GM21737 (cell line): ENCODE measurements at regions not wholly inside any gene's neighbourhood (a gene's known extent, or its start where the extent isn't known, plus 50 kb on each side); places are given as distances from the start of the nearest gene placed in this dataset.
"Not testable (repeated sequence)": the region's sequence is repeated elsewhere in the genome, so short reads cannot be mapped to it uniquely, and the experiment has no call there.

Experiments used
- ATAC-seq: cut with Tn5 transposase; IDR thresholded peaks from one replicate; pipeline ENCODE4 v1.9.1; 2021; ENCODE audit warnings: mild to moderate bottlenecking, moderate library complexity; ENCODE audit not compliant: unreplicated experiment

DNA sequence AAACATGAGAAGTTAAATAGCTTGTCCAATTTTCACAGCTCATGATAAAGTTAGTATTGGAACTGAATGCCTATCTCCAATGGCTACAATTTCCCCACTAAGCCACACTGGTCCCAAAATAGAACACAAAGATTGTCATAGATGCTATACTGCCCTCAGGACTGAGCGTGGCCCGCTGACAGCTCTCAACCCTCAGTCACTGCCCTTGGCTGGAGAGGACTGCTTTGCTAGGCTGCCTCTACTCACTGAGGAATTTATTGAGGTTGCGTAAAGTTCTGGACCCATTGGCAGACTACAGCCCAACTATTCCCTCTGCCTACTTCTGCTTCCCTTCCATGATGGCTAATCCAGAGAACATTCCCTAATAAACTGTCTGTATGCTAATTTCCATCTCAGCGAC lies 165.5 kb upstream of the BET1 start:
- ATAC-seq: no peak

DNA sequence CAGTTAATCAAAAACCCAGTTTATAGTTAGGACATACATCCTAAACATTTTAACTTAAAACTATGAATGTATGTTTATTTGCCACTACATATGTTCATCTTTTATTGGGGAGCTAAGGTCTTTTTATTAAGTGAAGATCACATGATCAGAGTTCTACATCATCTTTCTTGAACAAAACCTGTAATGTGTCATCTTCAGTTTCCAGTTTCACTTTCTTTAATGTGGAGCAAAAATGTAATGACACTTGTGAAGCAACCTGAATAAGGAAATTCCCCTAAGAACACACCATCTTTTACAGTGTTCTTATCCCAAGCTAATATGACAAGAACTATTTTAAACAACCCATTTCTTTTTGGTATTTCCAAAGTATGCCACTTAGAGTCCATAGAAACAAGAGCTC lies 166.7 kb upstream of the BET1 start:
- peak; percentile 73 for ATAC-seq

DNA sequence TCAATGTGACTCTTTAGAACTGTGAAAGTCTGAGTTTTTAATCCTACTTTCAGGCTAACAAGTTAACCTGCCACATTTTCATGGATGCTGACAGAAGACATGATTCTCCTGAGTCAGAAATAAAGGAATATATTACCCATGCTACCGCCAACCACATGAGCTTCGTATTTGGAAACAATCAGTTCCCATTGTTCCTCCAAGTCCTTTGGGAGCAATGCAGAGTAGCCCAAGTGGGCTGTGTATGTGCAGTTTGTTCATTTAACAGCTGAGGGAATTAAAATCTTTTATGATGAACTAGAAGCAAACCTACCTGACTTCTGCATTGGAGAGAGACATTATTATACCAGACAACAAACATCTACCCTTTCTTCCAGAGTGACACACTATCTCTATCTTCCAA lies 169.3 kb upstream of the BET1 start:
- ATAC-seq: no peak

DNA sequence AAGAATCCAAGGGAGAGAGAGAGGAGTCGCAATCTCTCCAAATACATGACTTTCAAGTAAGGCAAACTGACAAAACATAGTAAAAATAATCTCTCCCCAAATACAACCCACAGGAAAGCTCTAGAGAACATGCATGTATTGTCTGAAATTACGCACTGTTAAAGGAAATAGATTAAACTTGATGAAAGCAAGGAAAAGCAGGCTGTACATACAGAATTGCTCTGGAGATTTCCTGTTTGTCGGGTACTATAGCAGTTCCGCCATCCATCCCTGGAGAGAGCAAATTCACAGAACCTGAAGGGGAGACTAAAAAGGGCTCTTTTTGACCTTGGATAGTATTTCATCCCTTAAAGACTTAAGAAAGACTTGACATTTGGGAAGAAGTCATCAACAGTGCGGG lies 170.2 kb upstream of the BET1 start:
- ATAC-seq: no peak

DNA sequence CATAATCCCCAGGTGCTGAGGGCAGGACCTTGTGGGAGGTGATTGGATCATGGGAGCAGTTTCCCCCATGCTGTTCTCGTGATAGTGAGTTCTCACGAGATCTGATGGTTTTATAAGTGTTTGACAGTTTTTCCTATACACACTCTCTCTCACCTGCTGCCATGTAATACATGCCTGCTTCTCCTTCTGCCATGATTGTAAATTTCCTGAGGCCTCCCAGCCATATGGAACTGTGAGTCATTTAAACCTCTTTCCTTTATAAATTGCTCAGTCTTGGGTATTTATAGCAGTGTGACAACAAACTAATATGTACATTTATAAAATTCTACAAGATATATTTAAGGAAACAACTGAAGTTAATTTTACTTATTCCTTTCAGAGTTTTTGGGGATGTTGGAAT lies 170.8 kb upstream of the BET1 start:
- ATAC-seq: no peak

DNA sequence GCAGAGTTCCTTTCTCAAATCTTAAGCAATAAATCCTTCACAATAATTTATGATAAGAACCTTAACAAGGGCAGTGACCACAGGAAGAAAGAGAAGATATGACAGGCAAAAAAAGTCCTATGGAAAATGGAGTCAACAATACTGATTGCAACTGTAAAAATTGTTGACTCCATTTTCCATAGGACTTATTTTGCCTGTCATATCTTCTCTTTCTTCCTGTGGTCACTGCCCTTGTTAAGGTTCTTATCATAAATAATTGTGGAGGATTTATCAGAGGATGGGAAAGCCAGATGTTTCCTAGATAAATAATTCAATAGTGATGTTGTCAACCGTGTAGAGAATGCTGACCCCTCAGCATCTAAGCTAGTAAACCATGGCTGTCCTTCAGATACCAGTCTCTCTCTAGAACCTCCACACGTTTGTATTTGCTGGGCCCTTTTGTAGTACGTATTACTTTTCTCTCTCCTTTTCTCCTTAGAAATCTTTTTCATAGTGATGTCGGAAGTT lies 172.6 kb upstream of the BET1 start:
- no peak for ATAC-seq

DNA sequence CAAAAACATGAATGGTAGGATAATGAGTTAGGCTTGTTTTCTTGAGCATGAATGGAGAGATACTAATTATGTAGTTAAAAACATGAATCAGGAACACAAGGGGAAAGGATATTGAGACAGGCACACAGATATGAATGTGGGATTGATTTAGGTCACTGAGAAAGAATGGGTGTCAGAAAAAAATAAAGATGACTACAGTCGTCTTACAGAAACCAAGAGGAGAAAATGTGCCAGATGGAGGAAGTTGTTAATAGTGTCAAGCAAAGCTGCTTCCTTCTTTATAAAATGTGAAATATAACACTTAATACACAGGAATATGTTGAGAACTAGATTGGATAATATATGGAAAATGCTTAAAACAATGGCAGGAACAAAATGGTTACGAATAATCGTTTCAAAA lies 173.3 kb upstream of the BET1 start:
- no peak for ATAC-seq

DNA sequence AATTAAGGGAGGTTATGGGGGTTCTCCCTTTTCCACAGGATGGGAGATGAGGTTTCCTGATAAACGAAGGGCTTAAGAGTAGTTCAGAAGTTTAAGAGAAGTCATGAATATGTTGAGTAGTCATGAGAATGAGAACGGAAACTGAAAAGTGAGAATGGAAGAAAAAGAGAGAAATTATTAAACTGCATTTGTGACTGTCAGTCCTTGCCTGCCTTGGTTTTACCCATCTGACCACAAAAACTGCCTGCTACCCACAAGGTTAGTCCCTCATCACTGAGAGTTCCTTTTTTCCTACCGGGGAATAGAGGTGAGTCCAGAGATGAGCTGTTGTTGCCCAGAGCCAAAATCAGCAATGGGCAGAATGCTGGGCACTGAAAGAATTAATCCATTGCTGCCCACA lies 174.1 kb upstream of the BET1 start:
- peak; percentile 88 for ATAC-seq

DNA sequence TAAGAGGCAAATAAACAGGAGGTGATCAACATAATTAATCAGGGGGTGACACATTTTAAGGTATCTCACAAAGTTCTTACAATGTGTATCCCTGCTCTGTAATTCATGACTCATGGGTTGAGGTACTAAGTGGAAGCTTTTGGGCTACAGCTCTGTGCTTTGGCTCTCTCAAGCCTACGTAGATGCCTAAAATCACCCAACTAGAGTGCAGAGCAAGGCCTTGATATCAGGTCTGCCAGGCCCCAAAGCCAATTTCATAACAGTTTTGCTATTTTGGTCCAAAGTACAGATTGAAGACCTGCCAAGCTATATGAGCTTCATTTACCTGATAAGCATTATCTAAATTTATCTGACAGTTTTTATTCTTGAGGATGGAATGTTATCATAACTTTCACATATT lies 175.3 kb upstream of the BET1 start:
- no peak for ATAC-seq

DNA sequence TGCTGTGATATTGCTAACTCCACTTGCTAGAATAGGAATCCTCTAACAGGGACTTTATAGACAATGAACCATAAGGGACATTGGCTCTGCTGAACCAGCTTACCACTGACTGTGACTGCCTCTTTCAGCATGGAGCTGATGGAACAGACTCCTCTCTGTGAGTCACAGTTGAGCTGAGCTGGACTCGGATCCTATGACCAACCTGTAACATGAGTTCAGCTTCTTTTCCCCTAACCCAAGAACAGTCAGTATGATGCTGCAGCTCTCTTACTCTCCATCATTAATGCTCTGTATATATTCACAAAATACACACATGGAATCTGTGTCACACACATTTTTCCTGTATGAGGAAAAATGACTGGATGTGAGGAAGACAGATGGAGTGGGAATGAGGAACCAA lies 177.9 kb upstream of the BET1 start:
- ATAC-seq: no peak

DNA sequence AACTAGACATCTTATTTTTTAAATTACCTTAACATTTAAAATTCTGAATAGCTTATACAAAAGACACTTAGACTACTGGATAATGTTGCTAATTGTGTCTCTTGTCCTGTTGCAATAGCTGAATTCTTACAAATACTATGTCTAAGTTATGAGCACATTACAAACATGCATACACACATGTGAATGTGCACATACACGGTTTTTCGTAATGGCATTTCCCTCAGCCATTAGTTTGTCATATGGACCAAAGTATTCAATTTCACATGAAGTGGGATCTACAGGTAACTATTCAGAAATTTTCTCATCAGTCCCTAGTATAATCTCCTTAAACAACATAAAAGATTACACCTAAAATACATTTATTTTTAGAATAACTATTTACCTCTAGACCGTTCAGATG lies 178.6 kb upstream of the BET1 start:
- no peak for ATAC-seq

DNA sequence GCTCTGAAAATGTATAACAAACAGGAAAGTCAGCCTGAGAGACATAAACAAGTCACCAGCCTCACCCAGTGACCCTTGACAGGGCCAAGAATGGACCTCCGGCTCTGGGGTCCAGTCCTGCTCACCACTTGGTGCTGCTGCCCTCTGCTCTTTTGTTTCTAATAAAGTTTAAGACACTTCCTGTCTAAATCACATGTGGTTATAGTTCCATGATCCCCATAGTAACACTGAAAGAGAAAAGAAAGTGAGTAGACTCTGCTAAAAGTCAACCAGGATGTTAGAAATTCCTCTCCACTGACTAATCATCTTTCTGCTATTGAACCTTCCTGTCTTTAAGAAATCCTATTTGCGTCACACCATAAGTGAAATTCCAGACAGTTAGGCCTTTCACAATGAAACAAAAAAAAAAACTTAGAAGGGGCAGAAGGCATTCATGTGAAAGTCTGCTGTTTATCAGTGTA lies 179.2 kb upstream of the BET1 start:
- no peak for ATAC-seq

DNA sequence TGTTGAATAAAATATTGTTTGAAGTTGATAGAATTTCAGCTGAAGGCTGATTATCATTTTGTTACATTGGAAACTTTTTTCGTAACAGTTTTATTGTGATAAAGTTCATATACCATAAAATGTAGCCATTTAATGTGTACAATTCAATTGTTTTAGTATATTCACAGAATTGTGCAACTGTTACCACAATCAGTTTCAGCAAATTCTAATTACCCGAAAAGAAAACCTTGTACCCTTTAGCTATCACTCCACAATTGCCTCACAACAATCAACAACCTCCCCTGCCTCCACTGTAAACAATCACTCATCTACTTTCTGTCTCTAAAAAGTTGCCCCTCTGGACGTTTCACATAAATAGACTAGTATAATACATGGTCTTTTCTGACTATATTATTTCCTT lies 179.7 kb upstream of the BET1 start:
- ATAC-seq: no peak

DNA sequence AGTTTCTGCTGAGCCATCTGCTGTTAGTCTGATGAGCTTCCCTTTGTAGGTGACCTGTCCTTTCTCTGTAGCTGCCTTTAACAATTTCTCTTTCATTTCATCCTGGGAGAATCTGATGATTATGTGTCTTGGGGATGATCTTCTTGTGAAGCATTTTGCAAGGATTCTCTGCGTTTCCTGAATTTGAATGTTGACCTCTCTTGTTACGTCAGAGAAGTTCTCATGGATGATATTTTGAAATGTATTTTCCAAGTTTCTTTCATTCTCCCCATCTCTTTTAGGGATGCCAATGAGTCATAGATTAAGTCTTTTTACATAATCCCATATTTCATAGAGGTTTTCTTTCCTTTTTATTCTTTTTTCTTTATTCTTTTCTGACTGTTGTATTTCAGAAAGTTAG lies 184.2 kb upstream of the BET1 start:
- no peak for ATAC-seq

DNA sequence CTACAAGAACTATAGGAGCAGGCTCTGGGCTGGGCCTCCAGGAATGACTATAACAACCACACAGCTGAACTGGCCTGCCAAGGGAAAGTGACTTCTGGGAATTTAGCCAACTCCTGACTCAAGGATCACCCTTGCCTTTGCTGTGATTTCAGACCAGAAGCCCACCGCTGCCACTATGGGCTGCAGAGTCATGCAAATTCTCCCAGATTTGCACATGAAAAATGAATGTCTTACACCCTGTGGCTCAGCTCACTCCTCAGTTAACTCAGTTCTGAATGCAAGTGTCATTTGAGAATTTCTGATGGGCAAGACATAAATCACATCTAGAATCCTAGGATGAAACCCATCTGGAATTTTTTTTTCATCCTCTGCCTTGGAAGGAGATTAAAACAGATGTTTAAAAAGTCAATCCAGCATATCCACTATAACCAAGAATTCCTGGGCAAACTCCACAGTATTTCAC lies 186.5 kb upstream of the BET1 start:
- ATAC-seq: no peak

DNA sequence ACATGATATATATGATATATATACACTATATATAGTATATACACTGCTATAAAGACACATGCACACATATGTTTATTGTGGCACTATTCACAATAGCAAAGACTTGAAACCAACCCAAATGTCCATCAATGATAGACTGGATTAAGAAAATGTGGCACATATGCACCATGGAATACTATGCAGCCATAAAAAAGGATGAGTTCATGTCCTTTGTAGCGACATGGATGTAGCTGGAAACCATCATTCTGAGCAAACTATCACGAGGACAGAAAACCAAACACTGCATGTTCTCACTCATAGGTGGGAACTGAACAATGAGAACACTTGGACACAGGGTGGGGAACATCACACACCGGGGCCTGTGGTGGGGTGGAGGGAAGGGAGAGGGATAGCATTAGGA lies 190.3 kb upstream of the BET1 start:
- not testable (repeated sequence) for ATAC-seq

DNA sequence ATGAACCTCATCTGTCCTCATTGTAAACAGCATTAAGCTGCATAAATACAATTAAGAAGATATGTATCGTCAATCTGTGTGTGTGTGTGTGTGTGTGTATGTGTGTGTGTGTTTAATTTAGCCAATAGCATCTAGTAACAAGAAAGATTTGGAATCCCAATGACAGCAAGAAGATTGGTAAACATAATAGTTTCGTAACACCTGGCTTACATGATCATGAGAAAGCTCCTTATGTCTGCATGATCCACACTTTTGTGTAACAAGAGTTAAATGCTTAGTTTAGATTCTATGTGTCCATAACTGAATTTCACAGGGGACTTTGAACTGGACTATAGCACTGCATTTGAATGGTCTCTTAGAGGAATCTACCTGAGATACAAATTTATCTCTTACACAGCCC lies 191.0 kb upstream of the BET1 start:
- no peak for ATAC-seq

DNA sequence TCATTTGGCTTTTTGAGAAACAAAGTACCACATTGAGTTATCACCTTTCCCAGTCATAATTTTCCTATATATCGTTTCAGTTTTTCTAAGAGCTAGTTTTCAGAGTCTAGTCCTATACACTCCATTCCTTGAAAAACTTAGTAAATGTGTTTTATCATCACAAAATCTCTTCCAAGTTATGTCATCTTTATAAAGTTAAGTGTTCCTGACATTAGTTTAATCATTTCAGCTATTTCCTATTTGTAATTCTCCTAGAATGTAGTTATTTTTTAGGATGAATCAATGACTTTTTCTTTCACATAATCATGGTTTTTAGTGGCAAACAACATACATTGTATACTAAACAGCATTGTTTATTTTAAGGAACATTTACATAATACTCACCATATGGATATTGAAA lies 191.7 kb upstream of the BET1 start:
- no peak for ATAC-seq

DNA sequence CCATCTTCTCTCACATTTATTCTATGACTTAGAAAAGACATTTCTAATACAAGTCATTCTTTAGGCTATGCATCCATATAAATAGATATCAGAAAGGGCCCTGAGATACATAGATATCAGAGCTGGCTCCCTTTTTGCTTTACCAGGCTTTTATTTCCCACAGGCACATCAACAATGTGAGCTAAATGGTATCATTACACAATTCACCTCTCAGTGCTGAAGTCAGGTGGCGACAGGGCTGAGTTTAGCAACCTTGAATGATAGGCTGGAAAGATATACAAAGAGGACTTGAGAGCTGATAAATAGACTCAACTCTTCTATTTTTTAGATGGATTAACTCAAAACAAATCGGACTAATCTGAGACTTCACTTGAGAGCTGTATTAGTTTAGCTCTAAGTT lies 189.2 kb upstream of the COL1A2 start:
- ATAC-seq: no peak

DNA sequence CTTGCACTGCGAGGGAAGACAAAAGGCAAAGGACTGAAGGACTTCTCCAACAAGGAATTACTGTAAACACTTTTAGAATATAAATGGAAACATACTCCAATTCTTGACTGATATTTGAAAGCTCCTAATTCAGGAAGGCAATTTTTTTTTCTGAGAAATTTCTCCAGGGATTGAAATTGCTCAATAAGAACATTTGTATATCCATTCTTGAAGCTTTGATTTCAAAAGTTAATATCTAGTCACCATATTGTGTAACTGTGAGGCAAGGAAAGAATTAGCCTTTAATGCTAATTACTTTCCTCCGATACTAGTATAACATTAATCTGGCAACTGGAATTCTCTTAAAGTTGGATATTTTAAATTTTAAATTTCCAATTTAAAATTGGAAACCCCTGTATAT lies 188.4 kb upstream of the COL1A2 start:
- no peak for ATAC-seq

DNA sequence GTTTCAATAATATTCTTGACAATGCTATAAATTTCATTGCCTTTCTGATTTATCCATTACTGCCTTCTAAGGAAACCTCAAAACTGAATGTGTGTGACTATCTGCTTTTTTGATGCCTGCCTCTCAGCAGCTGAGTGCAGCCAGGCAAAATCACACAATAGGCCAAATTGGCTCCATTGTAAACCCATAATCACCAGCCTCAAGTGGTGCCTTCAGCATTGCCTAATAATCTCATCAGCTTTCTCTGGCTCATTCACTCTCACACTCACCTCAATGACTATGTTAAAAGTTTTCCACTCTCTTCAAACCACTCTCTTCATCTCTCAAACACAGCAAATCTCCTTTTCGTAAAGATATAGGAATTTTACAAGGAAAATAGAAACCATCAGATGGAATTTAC lies 182.5 kb upstream of the COL1A2 start:
- ATAC-seq: no peak

DNA sequence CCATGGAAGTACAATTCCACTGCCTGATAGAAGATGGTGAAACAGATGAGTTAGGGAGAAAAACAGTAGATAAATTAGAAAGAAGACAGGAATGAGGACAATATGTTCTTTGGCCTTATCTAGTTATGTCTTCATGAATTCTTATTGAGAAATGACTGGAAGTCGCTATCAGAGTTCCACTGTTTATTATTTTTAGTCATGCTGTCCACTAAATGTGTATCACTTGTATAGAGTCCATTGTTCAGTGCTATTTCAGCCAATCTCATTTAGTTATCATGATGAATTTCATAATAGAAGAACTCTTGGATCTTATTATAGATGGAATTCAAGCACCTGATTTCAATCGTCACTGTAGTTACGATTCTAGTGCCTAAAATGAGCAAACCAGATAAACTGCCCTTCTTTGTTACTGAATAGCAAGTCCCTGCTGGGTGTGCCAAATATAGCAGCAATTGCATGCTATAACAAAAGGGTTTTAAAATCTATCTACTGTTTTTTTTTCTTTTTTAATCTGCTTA lies 177.7 kb upstream of the COL1A2 start:
- no peak for ATAC-seq

DNA sequence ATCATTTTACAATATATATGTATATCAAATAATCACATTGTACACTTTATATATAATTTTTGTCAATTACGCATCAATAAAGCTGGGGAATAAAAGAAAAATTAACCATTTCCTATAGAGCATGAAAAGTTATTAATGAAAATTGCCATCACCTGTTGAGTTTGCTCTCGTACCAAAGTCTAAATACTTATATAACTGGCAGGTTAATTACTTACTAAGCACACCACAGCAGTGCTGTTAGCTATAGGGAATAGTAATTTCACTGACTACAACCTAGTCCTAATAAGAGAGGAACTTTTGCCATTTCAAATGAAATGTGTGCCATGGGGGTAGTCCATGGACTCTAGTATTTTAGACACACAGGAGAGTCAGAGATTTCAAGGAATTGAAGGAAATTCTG lies 176.9 kb upstream of the COL1A2 start:
- no peak for ATAC-seq

DNA sequence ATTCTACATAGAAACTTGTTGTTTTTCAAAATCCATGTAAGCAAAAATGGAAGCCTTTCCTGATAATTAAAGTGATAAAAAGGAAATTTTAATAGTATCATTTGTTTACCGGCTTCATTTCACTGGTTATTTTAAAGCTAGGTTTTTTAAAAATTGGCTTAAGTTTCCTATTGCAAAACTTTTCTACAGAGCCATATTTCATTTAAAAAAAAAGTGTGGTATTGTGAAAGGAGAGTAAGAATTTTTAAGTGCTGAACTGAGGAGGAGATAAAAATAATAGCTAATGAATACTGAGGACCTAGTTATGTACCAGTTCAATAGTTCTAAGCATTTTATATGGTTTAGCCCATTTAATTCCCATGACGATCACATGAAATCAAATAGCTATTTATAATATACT lies 172.2 kb upstream of the COL1A2 start:
- ATAC-seq: no peak
